SKM-1 (cell line): ENCODE measurements at regions not wholly inside any gene's neighbourhood (a gene's known extent, or its start where the extent isn't known, plus 50 kb on each side); places are given as distances from the start of the nearest gene placed in this dataset.

Source experiments
- DNase-seq: peaks from one replicate; lab custom pipeline; 2025; ENCODE audit not compliant: unreplicated experiment; lab: John Stamatoyannopoulos, UW

DNA sequence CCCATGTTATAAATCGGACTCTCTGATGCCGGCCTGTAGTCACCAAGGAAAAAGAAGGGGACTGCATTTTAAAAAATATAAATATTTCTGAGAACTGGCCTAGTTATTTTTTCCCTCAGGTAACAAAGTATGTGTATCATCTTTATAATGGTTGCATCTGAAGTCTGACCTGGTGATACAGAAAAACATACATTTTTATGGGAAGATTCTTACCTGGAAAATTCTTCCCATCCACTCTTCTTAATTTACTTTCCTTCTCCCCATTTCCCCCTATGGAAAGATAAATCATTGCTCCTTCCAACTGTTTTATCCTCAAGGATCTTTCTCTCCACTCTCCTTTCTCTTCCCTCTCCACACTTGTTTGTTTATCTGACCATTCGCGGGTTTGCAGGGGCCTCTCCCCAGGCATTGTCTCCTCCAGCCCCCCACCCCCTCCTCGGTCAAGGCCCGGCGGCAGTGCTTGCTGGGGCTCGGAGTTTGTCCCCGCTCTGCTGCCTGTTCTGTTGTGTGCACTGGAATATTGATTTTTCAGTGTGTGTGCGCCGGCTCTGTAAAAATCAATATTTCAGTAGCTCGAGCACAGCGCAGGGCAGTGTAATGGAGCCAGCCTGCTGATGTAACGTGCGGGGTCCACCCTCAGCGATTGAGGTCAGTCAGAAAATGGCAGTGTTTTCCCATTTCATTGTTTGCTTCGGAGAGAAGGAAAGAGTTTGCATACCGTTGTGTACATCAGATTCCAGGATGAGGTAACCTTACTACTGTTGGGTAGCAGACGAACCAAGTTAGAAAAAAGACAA is 199.5 kb upstream of the NFE2L3 start:
- no peak for DNase-seq

DNA sequence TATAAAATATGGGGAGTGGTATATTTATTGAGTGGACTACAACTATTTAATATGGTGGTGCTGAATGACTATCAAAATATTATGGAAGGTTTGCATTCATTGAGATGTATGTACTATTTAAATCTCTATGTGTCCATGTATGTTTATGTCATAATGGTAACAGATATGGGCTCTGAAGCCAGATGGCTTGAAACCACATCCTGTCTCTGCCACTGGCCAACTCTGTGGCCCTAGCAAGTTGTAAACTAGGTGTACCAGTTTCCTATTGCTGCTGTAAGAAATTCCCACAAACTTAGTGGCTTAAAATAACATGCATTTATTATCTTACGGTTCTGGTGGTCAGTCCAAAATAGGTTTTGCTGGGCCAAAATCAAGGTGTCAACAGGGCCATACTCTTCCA is 198.1 kb upstream of the NFE2L3 start:
- no peak for DNase-seq

DNA sequence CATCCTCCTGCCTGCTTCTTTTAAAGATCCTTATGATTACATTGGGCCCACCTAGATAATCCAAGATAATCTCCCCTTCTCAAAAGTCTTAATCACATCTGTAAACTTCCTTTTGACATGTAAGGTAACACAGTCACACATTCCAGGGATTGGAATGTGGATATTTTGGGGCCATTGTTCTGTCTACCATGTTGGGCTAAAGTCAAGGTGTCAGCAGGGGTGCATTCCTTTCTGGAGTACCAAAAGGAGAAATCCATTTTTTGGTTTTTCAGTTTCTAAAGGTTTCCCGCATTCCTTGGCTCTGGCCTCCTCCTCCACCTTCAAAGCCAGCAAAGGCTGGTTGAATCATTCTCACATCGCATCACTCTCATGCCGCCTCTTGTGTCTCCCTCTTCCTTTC is 197.6 kb upstream of the NFE2L3 start:
- DNase-seq = no peak

DNA sequence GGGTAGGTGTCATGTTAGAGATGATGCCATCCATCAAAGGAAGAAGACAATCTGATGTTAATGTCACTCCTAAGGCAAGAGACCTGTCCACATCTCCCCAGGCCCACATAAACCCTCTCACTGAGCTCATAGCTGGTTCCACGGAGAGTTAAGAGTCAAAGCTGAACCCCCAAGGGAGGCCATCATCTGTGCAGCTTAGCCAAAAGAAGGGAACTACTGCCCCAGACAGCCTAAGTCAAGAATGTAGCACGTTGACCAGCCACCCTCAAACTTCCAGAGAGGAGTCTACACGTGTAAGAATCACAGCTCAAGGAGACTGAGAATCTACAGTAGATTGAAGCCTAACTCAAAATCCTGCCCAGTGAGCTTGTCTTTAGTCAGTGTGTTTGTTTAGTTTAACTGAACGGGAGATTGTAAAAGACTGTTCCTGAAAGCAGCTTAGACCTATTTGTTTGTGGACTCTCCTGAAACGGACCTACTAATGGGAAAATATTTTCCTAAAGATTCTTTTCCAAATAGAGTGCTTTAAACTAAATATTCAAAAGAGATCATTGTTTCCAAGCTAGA is 192.7 kb upstream of the NFE2L3 start:
- no peak for DNase-seq

DNA sequence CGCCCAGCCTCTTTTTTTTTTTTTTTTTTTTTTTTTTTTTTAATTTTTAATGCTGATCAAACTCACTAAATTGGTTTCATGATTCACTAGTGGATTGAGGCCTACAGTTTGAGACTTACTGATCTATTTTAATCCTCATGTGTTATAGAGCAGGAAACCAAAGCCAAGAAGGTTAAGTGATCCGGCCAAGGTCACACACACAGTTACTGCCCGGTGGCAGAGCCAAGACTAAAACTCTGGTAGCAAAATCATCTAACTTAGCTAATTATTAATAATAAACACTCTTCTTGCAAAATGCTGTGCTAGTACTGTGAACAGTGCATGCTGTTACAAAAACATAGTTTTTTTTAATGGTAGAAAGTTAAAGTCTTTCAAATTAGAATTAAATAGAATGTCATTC is 188.3 kb upstream of the NFE2L3 start:
- no peak for DNase-seq

DNA sequence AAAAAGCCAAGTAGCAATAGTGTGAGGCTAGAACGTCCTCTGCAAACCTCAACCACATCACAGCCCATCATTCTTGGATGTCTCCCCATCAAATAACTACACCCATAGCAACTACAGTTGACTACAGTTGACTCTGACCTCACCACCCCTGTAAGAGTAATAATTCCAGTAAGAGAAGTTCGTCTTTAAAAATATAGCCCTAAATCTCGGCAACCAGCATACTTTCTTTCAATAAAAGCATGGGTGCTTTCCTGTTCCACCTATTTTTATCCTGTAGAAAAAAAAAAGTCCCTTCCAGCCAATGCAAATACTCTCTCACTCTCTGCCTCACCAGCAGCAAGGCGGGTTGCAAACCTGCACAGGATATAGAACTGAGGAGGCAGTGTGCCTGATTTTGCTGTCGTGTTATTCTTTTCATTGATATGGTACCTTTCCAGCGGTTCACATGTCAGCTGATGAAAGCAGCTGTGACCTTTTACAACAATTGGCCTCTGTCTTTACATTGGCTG is 187.5 kb upstream of the NFE2L3 start:
- DNase-seq = no peak

DNA sequence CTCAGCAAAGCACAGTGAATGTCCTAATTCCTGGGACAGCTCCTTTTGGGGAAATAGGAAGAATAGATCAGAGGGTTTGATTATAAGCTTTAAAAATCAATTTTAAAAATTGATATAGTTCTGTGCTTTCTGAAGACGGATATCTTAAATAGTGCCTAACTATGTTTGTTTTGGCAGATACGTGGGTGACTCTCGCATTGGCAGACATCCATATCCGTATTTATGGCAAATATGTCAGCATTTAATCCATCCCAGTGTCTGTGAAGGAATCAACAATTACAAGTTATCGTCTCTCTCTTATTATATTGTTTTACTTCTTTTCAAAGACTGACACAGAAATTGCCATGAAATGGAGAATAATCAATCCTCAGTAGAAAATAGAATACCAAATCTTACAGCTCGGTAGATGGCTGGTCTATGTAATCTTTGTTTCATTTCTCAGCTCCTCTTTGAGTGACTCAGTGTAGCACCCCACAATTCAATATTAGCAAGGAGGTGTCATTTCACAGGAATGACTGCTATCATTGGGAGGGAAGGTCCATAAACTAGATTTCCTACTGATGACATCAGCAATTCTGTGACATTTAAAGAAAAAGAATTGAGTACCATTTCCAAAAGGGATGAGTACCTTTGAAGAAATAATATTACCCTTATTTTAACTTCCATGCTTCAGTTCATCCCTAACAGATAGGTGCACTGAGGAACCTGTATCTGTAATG is 186.4 kb upstream of the NFE2L3 start:
- DNase-seq = no peak

DNA sequence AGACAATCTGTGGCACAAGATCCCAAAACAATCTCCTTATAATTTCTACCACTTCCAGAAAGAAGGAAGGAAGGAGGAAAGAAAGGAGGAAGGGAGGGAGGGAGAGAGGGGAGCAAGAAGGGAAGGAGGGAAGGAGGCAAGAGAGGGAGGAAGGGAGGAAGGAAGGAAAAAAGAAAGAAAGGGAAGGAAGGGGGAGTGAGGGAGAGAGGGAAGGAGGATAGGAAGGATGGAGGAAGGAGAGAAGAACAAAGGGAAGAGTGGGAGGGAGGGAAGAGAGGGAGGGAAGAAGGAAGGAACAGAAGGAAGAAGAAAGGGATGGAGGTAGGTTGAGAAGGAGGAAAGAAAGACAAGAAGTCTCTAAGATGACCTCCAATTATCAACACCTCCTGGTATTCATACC is 185.5 kb upstream of the NFE2L3 start:
- no peak for DNase-seq

DNA sequence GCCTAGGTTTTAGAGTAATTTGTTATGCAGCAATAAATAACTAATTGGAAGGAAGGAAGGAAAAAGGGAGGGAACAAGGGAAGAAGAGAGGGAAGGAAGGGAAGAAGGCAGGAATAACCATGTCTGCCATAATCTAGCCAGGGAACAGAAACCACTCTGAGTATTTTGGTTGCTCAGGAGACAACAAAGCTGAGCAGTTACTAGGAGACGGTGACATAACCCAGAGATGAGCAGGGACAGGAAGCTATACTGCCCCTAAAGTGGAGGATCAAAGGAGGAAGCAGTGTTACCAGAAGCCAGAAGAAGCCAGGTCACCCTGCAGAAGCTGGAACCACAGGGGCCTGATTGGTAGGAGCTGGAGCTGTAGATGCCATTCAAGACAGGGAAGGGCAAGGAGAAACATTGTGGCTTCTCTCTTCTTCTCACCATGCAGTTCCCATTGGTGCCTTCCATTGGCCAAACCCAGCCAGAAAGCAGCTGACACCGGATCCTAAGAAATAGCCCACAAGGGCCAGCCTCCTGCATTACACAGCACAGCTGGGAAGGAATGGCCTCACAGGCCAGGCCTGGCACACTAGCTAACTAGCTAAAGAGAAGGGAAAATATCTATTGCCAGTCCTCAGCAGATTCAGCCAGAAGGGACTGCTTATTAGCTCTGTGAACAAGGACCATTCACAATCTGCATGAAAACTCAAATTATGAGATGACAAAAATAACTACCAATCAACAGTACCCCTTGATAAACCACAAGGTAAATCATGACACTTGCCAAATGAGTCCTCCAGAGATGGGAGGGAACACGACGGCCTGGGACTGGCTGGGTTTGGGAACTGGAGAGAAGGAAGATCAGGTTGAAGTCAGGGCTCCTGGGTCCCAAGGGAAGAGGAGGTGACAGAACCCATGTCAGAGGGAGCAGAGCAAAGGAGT is 184.5 kb upstream of the NFE2L3 start:
- no peak for DNase-seq

DNA sequence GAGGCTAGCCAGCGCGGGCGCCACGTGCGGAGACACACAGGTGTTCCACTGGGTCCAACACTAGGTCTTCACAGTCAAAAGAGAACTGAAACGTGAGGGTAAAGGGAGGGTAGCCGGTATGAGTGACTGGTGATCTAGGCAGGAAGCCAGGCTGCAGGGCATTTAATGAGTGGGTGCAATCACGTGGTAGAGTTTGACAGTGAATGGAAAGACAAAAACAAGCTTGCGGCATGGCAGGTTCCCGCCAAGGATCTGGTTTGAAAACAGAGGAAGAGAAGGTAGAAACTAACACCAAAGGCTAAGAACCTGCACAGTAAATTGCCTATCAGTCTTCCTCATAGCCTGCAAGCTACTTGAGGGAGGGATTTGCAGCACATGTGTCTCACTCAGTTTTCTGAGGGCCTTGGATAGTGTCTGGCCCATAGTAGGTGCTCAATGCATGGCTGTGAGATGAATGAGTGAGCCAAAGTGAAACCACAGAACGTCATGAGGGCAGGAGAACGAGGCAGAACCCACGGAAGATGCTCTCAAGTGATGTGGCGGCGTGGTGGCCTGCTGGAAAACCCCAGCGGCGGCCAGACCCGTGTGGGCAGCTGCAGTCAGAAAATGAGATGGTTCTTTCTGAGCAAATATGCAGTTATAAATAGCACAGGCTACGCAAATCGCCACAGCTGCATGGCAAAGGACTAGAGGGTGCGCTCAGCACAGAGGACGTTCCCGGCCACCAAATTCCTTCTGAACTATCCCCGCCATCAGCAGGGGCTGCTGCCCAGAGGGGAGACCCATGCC is 183.6 kb upstream of the NFE2L3 start:
- no peak for DNase-seq

DNA sequence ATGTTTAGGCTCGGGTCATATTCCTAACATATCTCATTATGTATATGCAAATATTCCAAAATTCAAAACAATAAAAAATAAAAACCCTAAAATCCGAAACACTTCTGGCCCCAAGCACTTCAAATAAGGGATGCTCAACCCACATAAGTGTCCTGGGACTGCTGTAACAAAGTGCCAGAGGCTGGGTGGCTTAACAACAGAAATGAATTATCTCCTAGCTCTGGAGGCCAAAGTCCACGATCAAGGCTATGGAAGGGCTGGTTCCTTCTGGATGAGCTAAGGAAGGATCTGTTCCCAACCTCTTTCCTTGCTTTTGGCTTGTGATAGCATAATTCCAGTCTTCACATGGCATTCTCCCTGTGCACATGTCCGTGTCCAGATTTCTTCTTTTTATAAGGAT is 181.6 kb upstream of the NFE2L3 start:
- no peak for DNase-seq

DNA sequence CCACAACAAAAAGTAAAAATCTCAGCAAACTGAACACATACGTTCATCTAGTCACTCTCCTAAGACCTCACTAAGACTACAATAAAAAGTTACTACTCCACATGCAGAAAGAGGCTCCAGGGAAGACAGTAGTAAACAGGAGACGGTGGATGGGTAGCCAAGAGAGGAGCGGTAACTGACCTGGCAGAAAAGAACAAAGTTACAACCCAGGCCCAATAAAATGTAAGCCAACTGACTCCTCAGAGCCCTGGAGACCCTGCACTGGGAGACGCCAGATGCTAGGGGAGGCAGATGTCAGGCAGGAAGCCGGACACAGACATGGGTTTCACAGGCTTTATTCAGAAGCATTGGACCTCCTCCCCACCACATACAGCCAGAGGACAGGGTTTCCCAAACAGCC is 181.1 kb upstream of the NFE2L3 start:
- DNase-seq = no peak

DNA sequence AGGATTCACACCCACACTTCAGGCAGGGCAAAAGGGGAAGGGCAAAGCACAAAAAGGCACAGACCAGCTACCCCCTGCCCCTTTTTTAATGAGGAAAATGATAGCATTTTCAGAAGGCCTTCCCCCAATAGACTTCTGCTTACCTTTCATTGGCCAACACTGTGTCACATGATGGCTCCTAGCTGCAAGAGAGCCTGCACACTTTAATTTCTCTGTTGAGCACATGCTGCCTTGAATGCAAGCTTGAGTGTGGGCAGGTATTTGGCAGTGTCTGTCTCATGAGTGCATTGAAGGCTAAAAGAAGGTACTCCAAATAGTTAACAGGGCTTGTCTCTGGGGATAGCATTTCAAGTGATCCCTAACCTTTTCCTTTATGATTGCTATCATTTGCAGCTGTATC is 175.4 kb upstream of the NFE2L3 start:
- DNase-seq = no peak

DNA sequence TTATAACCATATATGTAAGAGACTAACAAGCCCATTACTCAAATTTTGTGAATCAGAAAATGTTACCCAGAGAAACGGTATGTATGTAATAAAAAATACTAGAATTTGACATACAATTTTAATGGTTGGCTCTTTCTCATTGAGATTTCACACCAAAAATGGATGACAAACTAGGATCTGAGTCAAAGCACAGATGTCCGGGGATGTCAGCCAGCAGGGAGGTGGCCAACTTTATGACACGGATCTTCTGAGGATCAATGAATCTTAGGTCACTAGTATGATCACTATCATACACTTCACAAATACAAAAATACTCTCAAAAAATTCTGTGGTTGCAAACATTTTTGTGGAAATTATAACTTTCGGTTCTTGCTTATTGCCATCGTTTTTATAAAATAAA is 173.5 kb upstream of the NFE2L3 start:
- DNase-seq = no peak

DNA sequence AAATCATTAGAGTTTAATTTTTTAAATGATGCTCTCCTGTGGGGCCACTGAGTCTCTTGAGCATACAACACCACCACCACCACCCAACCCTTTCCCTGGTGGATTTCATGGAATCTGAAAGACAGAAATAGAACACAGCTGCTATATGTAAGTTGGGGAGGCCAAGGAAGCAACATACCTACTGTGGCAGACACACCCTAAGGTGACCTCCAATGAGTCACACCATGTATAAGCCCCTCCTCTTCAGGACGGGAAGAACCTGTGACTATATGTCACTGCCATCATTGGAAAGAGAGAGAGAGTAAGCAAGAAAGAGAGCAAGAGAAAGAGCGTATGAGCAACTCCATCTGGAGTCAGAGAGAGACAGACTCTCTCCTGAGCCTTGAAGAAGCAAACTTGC is 172.4 kb upstream of the NFE2L3 start:
- DNase-seq = no peak

DNA sequence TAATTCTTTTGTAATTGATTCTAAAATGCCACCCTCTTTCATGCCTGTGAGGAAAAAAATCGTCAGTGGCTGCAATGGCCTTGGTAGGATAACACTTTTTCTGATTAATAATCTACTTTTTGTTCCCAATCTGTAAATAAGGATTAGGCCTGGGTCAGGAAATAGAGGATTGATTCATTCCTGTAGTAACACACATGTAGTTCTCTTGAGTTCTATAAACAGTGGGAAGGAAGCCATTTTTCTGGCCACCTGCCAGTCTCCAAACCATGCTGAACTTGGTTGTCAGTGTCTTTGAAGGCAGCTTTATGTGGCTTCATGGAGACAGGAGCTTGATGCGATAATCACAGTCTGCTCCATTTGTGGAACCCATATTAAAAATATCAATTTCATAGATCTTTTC is 169.3 kb upstream of the NFE2L3 start:
- DNase-seq = no peak

DNA sequence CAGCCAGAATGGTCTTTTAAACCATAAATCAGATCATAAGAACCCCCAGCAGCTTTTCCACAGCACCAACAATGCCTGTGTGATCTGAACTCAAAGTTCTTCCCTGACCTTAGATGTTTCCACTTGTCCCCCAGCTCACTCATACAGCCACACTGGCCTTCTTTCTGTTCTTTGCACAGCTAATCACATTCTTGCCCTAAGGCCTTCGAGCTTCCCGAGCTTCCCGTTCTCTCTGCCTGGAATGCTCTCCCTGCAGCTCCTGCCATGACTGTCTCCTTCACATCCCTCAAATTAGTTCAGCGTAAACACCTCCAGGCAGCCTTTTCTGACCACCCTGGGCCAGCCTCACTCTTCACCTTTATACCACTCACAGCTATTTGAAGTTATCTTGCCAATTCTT is 166.8 kb upstream of the NFE2L3 start:
- DNase-seq = no peak

DNA sequence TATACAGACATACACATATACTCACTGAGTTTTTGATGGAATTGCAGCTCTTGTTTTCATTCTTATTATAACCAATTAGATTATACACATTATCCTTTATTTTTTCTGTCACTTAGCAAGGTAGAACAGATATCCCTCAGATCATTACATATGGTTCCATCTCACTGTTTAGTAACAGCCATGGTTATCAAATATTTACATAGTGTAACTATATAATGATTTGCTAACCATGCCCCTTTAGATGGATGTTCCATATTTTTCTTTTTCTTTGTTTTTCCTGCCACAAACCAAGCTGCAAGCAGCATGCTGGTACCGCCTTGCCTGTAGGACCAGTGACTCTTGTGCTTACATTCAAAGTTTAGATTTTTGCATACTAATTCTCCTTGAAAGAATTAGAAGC is 163.4 kb upstream of the NFE2L3 start:
- no peak for DNase-seq

DNA sequence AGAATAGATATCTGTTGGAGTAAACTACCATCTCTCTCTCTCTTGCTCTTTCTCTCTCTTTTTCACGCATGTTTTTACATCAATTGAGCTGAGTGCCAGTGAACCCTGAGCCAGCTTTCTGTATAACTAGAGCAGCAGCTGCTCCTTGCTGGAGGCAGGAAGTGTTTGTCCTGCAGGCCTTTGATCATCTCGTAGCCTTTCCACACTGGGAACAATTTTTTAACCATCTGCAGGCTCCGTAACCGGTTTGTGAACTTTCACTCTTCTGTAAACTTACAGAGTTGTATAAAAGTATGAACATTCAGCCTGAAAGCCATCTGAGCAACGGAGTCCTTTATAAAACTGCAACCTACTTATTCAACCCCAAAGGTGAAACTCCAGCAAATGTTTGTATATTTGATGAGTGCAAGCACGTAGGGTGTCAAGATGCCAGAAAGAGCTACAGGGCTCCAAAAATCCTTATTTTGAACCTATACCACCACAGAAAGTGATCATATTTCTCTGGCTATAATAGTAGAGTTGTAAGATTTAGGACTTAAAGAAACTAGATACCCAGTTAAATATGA is 162.8 kb upstream of the NFE2L3 start:
- no peak for DNase-seq

DNA sequence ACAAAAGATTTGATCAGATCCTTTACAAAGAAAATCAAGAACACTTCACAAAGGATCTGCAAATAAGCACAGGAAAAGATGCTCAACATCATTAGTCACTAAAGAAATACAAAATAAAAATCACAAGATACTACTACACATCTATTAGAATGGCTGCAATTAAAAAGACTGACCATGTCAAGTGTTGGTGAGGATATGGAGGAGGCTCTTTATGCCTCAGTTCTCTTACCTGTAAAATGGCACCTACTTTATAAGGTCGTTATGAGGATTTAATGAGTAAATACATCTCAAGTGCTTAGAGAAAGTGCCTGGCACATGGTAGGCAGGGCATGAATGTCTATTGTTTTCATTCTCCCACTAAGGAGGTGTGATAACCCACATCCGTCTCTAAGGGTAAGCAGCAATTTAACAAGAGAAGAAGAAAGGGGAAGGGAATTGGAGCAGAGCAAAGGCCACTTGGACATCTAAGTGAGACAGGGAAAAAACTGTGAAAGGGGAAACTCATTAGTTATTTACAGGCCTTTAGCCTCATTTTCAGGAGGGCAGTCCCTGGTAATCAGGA is 157.5 kb upstream of the NFE2L3 start:
- DNase-seq = no peak
